ENCODE measurements at regions not wholly inside any gene's neighbourhood (a gene's known extent, or its start where the extent isn't known, plus 50 kb on each side); places are given as distances from the start of the nearest gene placed in this dataset.

DNA sequence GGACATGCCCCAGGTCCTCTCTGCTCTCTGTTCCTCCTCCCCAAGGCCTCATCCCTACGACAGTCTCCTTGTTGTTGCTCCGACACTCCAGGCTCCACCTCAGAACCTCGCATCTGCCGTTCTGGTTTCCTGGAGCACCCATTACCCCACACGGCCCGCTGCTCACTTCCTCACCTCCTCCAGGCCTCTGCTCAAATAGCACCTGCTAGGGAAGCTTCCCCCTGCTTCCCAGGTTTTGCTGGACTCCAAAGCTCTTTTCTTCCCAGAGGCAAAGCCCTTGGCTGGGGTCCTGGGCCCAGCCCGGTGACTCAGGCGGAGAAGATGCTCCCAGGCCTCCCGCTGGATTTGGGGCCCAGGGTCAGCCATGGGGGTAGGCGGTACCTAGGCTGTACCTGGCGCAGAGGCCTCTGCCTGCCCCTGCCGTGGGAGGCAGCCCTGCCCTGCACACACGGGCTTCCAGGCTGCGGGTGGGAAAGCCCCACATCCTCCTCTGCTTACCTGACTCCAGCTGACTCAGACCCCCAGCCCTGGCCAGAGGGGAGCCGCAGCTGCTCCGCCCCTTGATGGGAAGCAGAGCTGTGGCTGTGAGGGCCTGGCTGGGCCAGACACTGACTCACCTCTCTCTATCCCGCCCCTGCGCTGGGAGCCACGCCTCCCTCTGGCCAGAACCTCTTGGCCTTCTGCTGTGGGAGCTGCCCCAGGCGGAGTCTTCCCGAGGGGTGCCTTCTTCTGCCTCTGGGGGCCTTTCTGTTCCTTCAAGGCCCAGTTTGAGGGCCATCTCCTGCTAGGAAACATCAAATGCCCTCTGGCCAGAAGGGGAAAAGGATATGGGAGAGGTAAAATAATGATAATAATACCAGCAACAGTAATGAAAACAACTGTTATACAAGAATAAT is 130.5 kb downstream of the CEBPB start (continued):
- TF ChIP-seq, protein P1, sequence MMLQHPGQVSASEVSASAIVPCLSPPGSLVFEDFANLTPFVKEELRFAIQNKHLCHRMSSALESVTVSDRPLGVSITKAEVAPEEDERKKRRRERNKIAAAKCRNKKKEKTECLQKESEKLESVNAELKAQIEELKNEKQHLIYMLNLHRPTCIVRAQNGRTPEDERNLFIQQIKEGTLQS (IDR thresholded peaks at IDR 0.05) = peak; percentile 80
- TF ChIP-seq, protein P1 (CRISPR knock-in tag; conservative IDR thresholded peaks at IDR 0.05) = no peak
- TF ChIP-seq, protein P2, sequence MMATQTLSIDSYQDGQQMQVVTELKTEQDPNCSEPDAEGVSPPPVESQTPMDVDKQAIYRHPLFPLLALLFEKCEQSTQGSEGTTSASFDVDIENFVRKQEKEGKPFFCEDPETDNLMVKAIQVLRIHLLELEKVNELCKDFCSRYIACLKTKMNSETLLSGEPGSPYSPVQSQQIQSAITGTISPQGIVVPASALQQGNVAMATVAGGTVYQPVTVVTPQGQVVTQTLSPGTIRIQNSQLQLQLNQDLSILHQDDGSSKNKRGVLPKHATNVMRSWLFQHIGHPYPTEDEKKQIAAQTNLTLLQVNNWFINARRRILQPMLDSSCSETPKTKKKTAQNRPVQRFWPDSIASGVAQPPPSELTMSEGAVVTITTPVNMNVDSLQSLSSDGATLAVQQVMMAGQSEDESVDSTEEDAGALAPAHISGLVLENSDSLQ (IDR thresholded peaks at IDR 0.05) = no peak
- peak; percentile 45; the same call in 1 of the 2 replicates for TF ChIP-seq CTBP1 (IDR thresholded peaks at IDR 0.05; ENCODE audit: borderline replicate concordance)
- no peak for TF ChIP-seq ZNF584 (CRISPR knock-in tag; IDR thresholded peaks at IDR 0.05; ENCODE audit: low read depth)
- TF ChIP-seq, protein P3, sequence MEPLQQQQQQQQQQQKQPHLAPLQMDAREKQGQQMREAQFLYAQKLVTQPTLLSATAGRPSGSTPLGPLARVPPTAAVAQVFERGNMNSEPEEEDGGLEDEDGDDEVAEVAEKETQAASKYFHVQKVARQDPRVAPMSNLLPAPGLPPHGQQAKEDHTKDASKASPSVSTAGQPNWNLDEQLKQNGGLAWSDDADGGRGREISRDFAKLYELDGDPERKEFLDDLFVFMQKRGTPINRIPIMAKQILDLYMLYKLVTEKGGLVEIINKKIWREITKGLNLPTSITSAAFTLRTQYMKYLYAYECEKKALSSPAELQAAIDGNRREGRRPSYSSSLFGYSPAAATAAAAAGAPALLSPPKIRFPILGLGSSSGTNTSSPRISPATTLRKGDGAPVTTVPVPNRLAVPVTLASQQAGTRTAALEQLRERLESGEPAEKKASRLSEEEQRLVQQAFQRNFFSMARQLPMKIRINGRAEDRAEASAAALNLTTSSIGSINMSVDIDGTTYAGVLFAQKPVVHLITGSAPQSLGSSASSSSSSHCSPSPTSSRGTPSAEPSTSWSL (CRISPR knock-in tag; IDR thresholded peaks at IDR 0.05; ENCODE audit: borderline replicate concordance) = no peak
- TF ChIP-seq, protein P4, sequence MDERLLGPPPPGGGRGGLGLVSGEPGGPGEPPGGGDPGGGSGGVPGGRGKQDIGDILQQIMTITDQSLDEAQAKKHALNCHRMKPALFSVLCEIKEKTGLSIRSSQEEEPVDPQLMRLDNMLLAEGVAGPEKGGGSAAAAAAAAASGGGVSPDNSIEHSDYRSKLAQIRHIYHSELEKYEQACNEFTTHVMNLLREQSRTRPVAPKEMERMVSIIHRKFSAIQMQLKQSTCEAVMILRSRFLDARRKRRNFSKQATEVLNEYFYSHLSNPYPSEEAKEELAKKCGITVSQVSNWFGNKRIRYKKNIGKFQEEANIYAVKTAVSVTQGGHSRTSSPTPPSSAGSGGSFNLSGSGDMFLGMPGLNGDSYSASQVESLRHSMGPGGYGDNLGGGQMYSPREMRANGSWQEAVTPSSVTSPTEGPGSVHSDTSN (CRISPR knock-in tag; IDR thresholded peaks at IDR 0.05; ENCODE audit: low read depth) = no peak
- TF ChIP-seq, protein P4 (tag; conservative IDR thresholded peaks at IDR 0.05; ENCODE audit: low read depth) = no peak
- no peak for TF ChIP-seq SLC30A9 (CRISPR knock-in tag; IDR thresholded peaks at IDR 0.05)
- no peak for TF ChIP-seq RBM25 (IDR thresholded peaks at IDR 0.05; ENCODE audit: low read depth, low read length, severe bottlenecking)
- TF ChIP-seq BMI1 (IDR thresholded peaks at IDR 0.05; ENCODE audit: low read length) = no peak
- no peak for TF ChIP-seq PRPF4 (IDR thresholded peaks at IDR 0.05; ENCODE audit: insufficient read depth, low read depth, low read length, poor library complexity, severe bottlenecking)
- no peak for TF ChIP-seq SMARCC2 (IDR thresholded peaks at IDR 0.05; ENCODE audit: low read depth)
- no peak for TF ChIP-seq SAFB (IDR thresholded peaks at IDR 0.05; ENCODE audit: borderline replicate concordance, low read depth, low read length)
- TF ChIP-seq, protein P5, sequence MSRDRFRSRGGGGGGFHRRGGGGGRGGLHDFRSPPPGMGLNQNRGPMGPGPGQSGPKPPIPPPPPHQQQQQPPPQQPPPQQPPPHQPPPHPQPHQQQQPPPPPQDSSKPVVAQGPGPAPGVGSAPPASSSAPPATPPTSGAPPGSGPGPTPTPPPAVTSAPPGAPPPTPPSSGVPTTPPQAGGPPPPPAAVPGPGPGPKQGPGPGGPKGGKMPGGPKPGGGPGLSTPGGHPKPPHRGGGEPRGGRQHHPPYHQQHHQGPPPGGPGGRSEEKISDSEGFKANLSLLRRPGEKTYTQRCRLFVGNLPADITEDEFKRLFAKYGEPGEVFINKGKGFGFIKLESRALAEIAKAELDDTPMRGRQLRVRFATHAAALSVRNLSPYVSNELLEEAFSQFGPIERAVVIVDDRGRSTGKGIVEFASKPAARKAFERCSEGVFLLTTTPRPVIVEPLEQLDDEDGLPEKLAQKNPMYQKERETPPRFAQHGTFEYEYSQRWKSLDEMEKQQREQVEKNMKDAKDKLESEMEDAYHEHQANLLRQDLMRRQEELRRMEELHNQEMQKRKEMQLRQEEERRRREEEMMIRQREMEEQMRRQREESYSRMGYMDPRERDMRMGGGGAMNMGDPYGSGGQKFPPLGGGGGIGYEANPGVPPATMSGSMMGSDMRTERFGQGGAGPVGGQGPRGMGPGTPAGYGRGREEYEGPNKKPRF (IDR thresholded peaks at IDR 0.05; ENCODE audit: low read depth, low read length) = no peak
- TF ChIP-seq, protein P6, sequence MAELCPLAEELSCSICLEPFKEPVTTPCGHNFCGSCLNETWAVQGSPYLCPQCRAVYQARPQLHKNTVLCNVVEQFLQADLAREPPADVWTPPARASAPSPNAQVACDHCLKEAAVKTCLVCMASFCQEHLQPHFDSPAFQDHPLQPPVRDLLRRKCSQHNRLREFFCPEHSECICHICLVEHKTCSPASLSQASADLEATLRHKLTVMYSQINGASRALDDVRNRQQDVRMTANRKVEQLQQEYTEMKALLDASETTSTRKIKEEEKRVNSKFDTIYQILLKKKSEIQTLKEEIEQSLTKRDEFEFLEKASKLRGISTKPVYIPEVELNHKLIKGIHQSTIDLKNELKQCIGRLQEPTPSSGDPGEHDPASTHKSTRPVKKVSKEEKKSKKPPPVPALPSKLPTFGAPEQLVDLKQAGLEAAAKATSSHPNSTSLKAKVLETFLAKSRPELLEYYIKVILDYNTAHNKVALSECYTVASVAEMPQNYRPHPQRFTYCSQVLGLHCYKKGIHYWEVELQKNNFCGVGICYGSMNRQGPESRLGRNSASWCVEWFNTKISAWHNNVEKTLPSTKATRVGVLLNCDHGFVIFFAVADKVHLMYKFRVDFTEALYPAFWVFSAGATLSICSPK (IDR thresholded peaks at IDR 0.05; ENCODE audit: borderline replicate concordance) = no peak

Measured in K562 (cell line).